ENCODE measurements at regions not wholly inside any gene's neighbourhood (a gene's known extent, or its start where the extent isn't known, plus 50 kb on each side); places are given as distances from the start of the nearest gene placed in this dataset.
"Not testable (repeated sequence)": the region's sequence is repeated elsewhere in the genome, so short reads cannot be mapped to it uniquely, and the experiment has no call there.

DNA sequence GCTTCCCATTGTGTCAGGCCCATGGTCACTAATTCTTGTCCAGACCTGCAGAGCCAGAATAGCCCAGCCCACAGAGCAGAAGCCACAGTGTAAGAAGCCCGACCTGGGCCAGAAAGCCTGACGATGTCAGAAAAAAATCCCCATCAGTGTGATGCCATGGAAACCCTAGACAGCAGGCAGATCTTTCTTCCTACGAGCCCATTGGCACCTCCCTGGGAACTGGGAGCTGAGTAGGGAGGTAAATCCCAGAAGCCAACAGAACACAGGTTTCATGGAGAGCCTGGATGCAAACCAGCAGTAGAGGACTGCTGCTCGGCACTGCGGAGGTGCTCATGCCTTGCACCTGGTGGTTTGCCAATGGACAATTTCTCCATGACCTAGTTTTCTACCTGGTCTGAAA lies 82.2 kb upstream of the SLC22A16 start:
- no peak for DNase-seq (ENCODE audit: low read depth in 1 of 2, low spot score in 1 of 2)

DNA sequence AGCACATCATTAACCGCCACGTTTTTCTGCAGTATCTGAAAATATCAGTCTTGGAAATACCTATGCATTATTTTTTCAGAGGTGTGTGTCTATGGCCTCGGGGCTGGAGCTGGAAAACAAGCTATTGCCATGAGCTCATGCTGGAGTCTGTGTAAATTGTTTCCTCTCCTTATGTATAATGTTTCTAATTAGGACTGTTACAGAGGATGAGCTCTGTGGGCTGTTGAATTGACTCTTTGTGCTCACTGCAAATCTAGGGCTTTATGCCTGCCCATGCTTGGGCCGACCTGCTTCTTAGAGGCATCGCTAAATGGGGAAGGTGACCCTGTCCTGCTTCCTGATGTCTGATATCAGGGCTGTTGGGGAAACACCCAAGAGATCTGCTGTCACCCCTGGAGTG lies 80.8 kb upstream of the SLC22A16 start:
- DNase-seq (ENCODE audit: low read depth in 1 of 2, low spot score in 1 of 2): no peak

- DNase-seq (ENCODE audit: low read depth in 1 of 2, low spot score in 1 of 2): no peak
These were observed 80.1 kb upstream of the SLC22A16 start for GRCh38 chr6:110556317-110557110.

DNA sequence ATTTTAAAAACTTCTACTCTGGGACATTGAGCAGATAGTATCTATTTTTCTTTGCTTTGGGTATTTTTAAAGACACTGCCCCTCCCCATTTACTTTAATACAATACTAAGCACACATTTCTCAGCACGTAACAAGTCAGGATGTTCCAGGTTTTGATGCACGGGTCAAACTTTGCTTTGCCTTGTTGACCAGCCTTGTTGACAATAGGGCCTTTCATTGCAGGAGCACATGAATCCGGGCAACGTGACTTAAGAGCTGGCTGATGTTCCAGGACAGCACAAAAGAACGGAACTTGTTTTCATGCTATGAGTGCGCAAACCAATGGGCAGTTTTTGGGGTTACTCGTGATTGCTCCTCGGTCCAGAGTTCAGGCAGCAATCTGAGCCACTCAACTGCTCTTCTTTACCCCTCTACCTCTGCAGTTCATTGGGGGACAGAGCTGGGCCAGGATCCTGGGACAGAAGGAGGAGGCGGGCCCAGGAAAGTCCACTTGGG lies 78.6 kb upstream of the SLC22A16 start:
- no peak for DNase-seq (ENCODE audit: low read depth in 1 of 2, low spot score in 1 of 2)

DNA sequence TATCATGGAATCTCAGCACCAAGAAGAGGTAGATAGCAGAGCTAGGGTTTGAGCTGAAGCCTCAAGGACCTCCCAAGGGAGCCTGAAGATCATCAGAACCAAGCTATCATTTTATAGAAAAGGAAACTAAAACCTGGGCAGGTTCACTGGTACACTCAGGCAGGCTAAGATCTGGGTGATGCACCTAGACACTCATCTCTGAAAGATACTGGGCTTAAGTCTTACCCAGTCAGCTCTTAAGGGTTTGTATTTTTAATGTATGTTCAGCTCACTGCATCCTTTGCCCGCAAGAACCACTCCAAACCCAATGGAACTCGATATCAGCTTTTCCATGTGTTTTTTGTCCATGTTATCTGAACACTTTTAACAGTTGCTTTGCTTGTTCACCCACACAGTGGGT lies 78.0 kb upstream of the SLC22A16 start:
- DNase-seq (ENCODE audit: low read depth in 1 of 2, low spot score in 1 of 2): no peak

DNA sequence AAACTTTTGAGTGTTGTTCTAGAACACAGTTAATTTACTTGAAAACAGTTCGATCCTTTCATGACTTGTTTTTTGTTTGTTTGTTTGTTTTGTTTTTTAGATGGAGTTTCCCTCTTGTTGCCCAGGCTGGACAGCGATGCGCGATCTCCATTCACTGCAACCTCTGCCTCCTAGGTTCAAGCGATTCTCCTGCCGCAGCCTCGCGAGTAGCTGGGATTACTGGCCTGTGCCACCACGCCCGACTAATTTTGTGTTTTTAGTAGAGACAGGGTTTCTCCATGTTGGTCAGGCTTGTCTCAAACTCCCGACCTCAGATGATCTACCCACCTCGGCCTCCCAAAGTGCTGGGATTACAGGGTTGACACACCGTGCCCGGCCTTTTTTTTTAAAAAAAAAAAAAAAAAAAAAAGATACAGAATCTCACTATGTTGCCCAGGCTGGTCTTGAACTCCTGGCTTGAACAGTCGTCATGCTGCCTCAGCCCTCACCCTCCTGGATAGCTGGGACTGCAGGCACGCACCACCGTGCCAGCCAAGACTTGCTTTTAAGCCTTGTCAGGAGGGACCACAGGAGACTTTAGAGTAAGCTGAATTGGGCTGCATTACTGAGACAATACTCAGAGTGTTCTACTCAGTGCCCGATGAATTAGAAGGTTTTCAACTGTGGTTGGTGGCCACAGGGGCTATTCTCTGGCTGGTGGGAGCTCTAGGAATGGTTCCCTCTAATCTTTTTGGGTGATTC lies 76.7 kb upstream of the SLC22A16 start:
- no peak for DNase-seq (ENCODE audit: low read depth in 1 of 2, low spot score in 1 of 2)

DNA sequence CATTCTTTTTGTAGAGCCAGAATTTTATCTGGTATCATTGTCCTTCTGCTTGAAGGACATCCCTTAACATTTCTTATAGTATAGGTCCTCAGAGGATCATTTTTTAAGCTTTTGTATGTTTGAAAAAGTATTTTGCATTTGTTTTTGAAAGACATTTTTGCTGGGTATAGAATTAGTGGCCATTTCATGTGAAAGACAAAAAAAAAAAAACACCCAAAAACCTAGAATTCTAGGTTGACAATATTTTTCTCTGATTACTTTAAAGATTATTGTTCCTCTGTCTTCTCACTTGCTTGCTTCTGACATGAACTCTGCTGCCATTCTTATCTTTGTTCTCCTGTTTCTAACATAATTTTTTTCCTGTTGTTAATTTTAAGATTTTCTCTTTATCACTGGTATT lies 75.7 kb upstream of the SLC22A16 start:
- no peak for DNase-seq (ENCODE audit: low read depth in 1 of 2, low spot score in 1 of 2)

- no peak for DNase-seq (ENCODE audit: low read depth in 1 of 2, low spot score in 1 of 2)
These were observed 74.7 kb upstream of the SLC22A16 start for GRCh38 chr6:110551088-110551487.

GRCh38 chr6:110550353-110550752 lies 73.9 kb upstream of the SLC22A16 start:
- DNase-seq (ENCODE audit: low read depth in 1 of 2, low spot score in 1 of 2): no peak

DNA sequence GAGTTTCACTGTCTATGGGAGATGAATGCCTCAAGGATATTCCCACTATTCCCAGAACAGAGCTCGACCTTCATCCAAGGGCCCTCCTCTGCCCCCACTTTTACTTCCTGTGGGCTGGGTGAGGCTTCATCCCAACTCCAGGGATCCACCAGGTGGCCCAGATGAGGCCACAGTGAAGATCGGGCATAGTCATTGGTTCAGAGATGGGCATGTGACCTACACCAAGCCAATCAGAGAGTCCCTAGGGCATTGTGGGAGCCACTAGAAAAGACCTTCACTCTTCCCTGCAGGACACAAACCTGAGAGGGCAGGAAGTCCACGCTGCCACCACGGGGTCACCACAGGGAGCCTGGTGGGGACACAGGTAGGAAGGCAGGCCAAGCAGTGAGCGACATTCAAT lies 72.9 kb upstream of the SLC22A16 start:
- DNase-seq (ENCODE audit: low read depth in 1 of 2, low spot score in 1 of 2): no peak

DNA sequence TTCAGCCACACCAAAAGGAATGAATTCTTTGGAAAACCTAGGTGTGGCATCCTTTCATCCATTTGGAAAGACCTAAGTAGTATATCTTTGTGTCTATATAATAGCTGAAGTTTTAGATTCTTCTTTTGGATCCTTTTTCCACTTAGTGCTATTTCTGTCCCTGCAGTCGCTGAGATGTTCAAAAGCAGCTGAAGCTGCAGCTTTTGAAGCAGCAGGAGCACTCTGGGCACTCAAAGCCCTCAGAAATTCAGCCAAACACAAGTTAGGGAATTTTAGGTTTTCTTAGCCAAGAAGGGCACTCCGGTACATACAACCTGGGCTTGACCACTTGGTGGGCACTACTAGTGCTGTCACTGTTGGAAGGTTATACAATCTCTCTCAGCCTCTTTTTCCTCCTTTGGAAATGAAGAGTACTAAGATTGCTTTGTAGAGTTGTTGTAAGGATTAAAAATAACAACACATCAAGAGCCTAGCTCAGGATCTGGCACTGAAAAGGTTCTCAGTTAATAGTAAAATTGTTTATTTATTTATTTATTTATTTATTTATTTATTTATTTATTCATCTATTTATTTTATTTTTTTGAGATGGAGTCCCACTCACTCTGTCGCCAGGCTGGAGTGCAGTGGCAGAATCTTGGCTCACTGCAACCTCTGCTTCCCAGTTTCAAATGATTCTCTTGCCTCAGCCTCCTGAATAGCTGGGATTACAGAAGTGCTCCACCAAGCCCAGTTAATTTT lies 71.9 kb upstream of the SLC22A16 start:
- no peak for DNase-seq (ENCODE audit: low read depth in 1 of 2, low spot score in 1 of 2)

DNA sequence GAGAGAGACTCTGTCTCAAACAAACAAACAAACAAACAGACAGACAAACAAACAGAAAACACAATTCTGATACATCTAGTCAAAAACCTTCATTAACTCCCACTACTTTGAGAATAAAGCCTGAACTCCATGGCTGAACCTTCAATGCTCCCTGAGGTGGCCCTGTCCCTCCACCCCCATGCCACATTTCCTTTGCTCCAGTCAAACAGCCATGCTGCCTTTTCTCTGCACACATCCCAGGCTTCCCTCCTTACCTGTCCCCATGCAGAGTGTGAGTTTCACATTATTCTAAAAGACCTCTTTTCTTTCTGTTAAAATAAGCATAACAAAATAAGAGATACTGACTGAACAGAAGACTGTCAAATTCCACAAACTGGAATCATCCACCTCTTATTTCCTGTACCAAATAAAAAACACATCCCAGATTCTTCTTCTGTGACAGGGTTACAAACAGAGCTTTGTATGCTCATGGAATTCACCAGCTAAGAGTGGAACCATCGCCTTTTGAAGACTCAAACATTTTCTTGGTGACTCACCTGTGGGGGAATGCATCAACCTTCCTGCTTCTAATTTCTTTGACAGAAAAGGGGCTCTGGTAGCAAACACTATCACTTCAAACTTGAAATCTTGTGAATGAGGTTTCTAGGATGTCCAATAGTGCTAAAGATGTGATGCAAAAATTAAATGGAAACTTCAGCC lies 71.0 kb upstream of the SLC22A16 start:
- DNase-seq (ENCODE audit: low read depth in 1 of 2, low spot score in 1 of 2): no peak

GRCh38 chr6:110545081-110545872 lies 68.9 kb upstream of the SLC22A16 start:
- DNase-seq (ENCODE audit: low read depth in 1 of 2, low spot score in 1 of 2): no peak

- DNase-seq (ENCODE audit: low read depth in 1 of 2, low spot score in 1 of 2): no peak
These were observed 68.1 kb upstream of the SLC22A16 start for GRCh38 chr6:110544472-110544871.

- DNase-seq (ENCODE audit: low read depth in 1 of 2, low spot score in 1 of 2): no peak
These were observed 66.7 kb upstream of the SLC22A16 start for GRCh38 chr6:110543106-110543505.

- DNase-seq (ENCODE audit: low read depth in 1 of 2, low spot score in 1 of 2): no peak
These were observed 66.1 kb upstream of the SLC22A16 start for GRCh38 chr6:110542311-110543024.

DNA sequence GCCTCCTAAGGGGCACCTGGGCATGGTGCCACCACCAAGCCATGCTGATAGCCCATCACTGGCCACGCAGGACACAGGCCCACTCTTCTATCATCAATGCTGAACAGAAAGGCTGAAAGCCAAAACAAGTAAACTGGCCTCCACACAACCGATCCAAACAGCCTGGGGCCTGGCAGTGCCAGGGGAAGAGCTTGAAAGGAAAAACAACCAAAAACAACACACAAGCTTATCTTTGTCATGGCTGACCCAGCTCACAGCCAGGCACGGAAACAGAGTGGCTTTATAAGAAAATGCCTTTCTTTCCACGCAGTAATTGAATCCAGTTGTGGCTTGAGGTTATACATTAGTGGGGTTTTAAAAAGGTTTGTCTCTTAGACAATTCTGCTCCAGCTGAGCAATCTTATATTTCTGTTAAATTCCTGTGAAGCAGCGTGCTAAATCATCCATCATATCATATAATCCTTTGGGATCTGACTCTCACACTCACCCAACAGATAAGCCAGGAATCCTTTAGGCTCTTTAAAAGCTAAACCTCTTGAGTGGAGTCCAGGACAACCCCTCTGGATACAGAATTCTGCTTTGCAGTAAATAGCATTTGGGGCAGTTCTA lies 65.4 kb upstream of the SLC22A16 start:
- DNase-seq (ENCODE audit: low read depth in 1 of 2, low spot score in 1 of 2): no peak

GRCh38 chr6:110539277-110540019 lies 63.0 kb upstream of the SLC22A16 start:
- DNase-seq (ENCODE audit: low read depth in 1 of 2, low spot score in 1 of 2): not testable (repeated sequence)
